CD14-positive monocyte (primary cell): ENCODE measurements at regions not wholly inside any gene's neighbourhood (a gene's known extent, or its start where the extent isn't known, plus 50 kb on each side); places are given as distances from the start of the nearest gene placed in this dataset.

ENCODE experiments used
- DNase-seq, 3 donors: peaks; one replicate each; pipeline ENCODE4 v3.0.0-alpha.2; 2011 to 2022
- H2AFZ ChIP-seq: 2 replicates; pipeline ENCODE4 v1.6.0; 2012; ENCODE audit warnings: mild to moderate bottlenecking, low read depth, low read length, inconsistent platforms; ENCODE audit not compliant: insufficient read depth, poor library complexity, severe bottlenecking
- H3K27ac ChIP-seq, 2 donors: 1 replicate in 1 of 2; 2 replicates in 1 of 2; pipeline ENCODE4 v1.5.1; 2012 to 2013; ENCODE audit warnings: low read length in 2 of 2, control low read depth in 1 of 2, inconsistent platforms in 1 of 2, low read depth in 1 of 2, mild to moderate bottlenecking in 1 of 2
- H3K27me3 ChIP-seq, 2 donors: one replicate each; pipeline versions ENCODE4 v1.6.0 to v1.6.1; 2011 to 2013; ENCODE audit warnings: low read length in 2 of 2; ENCODE audit not compliant: control insufficient read depth in 2 of 2, insufficient read depth in 2 of 2
- H3K36me3 ChIP-seq, 2 donors: replicated peaks in 1 of 2; 1 replicate in 1 of 2; 2 replicates in 1 of 2; pipeline versions ENCODE4 v1.5.1 to v1.6.1; 2012 to 2013; ENCODE audit warnings: low read length in 2 of 2, control low read depth in 1 of 2, inconsistent platforms in 1 of 2, mild to moderate bottlenecking in 1 of 2; ENCODE audit not compliant: insufficient read depth in 2 of 2, control insufficient read depth in 1 of 2
- H3K4me1 ChIP-seq, 2 donors: 1 replicate in 1 of 2; 2 replicates in 1 of 2; pipeline versions ENCODE4 v1.5.1 to v1.6.1; 2012 to 2013; ENCODE audit warnings: low read length in 2 of 2, control low read depth in 1 of 2, inconsistent platforms in 1 of 2, mild to moderate bottlenecking in 1 of 2, moderate library complexity in 1 of 2; ENCODE audit not compliant: insufficient read depth in 2 of 2, control insufficient read depth in 1 of 2
- H3K4me2 ChIP-seq: replicated peaks from 2 replicates; pipeline ENCODE3; 2012; ENCODE audit warnings: low read length, moderate library complexity, mild to moderate bottlenecking; ENCODE audit not compliant: poor library complexity, severe bottlenecking; ENCODE audit errors: extremely low read depth
- H3K4me3 ChIP-seq, 3 experiments: fragments of 200-600 bp in 1 of 3; sonication (generic) in 1 of 3; replicated peaks in 1 of 3; 1 replicate in 2 of 3; 2 replicates in 1 of 3; pipeline ENCODE4 v1.5.1; 2011 to 2013; ENCODE audit warnings: low read length in 3 of 3, mild to moderate bottlenecking in 3 of 3, control low read depth in 2 of 3, low read depth in 2 of 3, inconsistent platforms in 1 of 3, moderate library complexity in 1 of 3
- H3K79me2 ChIP-seq: 2 replicates; pipeline ENCODE4 v1.6.0; 2012; ENCODE audit warnings: mild to moderate bottlenecking, control low read depth, inconsistent platforms, low read length, moderate library complexity; ENCODE audit not compliant: insufficient read depth
- H3K9ac ChIP-seq: 2 replicates; pipeline ENCODE4 v1.6.0; 2017; ENCODE audit warnings: low read length, mild to moderate bottlenecking; ENCODE audit not compliant: insufficient read depth, poor library complexity, severe bottlenecking
- H3K9me3 ChIP-seq, 2 donors: replicated peaks in 1 of 2; 1 replicate in 1 of 2; 2 replicates in 1 of 2; pipeline versions ENCODE4 v1.5.1 to v1.6.1; 2012 to 2013; ENCODE audit warnings: low read length in 2 of 2, control low read depth in 1 of 2; ENCODE audit not compliant: control insufficient read depth in 1 of 2, insufficient read depth in 1 of 2
- H4K20me1 ChIP-seq: 2 replicates; pipeline ENCODE4 v1.6.0; 2012; ENCODE audit warnings: mild to moderate bottlenecking, low read length, control low read depth, moderate library complexity; ENCODE audit not compliant: insufficient read depth
- H3K27ac Mint-ChIP-seq, 7 donors: one replicate each; pipeline ENCODE4 v1.8.0; 2020; ENCODE audit warnings: mild to moderate bottlenecking in 7 of 7, mixed read lengths in 7 of 7, moderate library complexity in 6 of 7, inconsistent platforms in 2 of 7
- H3K27me3 Mint-ChIP-seq, 3 donors: one replicate each; pipeline ENCODE4 v1.8.0; 2021 to 2022; ENCODE audit warnings: low read depth in 3 of 3, mild to moderate bottlenecking in 3 of 3, mixed read lengths in 3 of 3, moderate library complexity in 3 of 3, inconsistent platforms in 1 of 3
- H3K36me3 Mint-ChIP-seq, 2 donors: one replicate each; pipeline ENCODE4 v1.8.0; 2020; ENCODE audit warnings: mixed read lengths in 2 of 2, inconsistent platforms in 1 of 2, mild to moderate bottlenecking in 1 of 2
- H3K4me1 Mint-ChIP-seq: one replicate; pipeline ENCODE4 v1.8.0; 2020; ENCODE audit warnings: mild to moderate bottlenecking, mixed read lengths
- H3K4me3 Mint-ChIP-seq, 2 donors: one replicate each; pipeline ENCODE4 v1.8.0; 2020; ENCODE audit warnings: mild to moderate bottlenecking in 2 of 2, mixed read lengths in 2 of 2, moderate library complexity in 1 of 2
- H3K9me3 Mint-ChIP-seq, 7 donors: one replicate each; pipeline ENCODE4 v1.8.0; 2020 to 2022; ENCODE audit warnings: mixed read lengths in 7 of 7, mild to moderate bottlenecking in 6 of 7, moderate library complexity in 6 of 7, inconsistent platforms in 2 of 7
- CTCF ChIP-seq: fragments of 200-600 bp; IDR thresholded peaks from one replicate; pipeline ENCODE4 v1.8.0; 2022; ENCODE audit warnings: antibody characterized with exemption, mild to moderate bottlenecking
- WGBS: methylation state at CpG from one replicate; pipeline ENCODE4 v1.1.5; 2013; ENCODE audit warnings: missing lambda C conversion rate; ENCODE audit not compliant: insufficient coverage; 5-methylcytosine and 5-hydroxymethylcytosine counted together
- intact Hi-C, 2 donors: fragments of 100-400 bp; cut with micrococcal nuclease; formaldehyde crosslinking; loops; one replicate each; pipeline versions ENCODE4 v1.15.0 to v1.15.1; 2023

- H3K9ac ChIP-seq: no peak overlapping the region
- no peak overlapping the region for H3K4me2 ChIP-seq
- no peak overlapping the region for H2AFZ ChIP-seq
- no peaks in the 10 kb centered on the region for H3K4me1 ChIP-seq
- no peak overlapping the region for H3K27ac ChIP-seq
- DNase-seq: no peak
- intact Hi-C loops: no loop called here
- H3K36me3 Mint-ChIP-seq: no peaks in the 10 kb centered on the region
- H3K27me3 Mint-ChIP-seq: no peaks in the 10 kb centered on the region
- no peak overlapping the region for H3K27ac Mint-ChIP-seq
- H4K20me1 ChIP-seq: no peaks in the 10 kb centered on the region
- H3K4me1 Mint-ChIP-seq: no peaks in the 10 kb centered on the region
- no peaks in the 10 kb centered on the region for H3K27me3 ChIP-seq
- H3K4me3 ChIP-seq: no peak overlapping the region
- no peak overlapping the region for H3K4me3 Mint-ChIP-seq
- TF ChIP-seq CTCF: no peak
- peaks cover 13 to 40% (median 25%) of the 10 kb centered on the region in 7 donors for H3K9me3 Mint-ChIP-seq
- peaks cover 28 to 31% of the 10 kb centered on the region in 2 donors for H3K9me3 ChIP-seq
- no peaks in the 10 kb centered on the region for H3K79me2 ChIP-seq
- H3K36me3 ChIP-seq: no peaks in the 10 kb centered on the region
Measured at GRCh38 chr5:58380655-58381054, 79.2 kb downstream of the PLK2 start.

GRCh38 chr5:58378613-58379390 is 81.1 kb downstream of the PLK2 start:
- Mint-ChIP-seq H3K36me3 (no peaks in the 10 kb centered on the region), H3K4me3 (no peak overlapping the region), H3K27ac (no peak overlapping the region), H3K4me1 (no peaks in the 10 kb centered on the region), H3K27me3 (peaks cover 0 to 4% (median 0%) of the 10 kb centered on the region in 3 donors), H3K9me3 (peaks cover 13 to 42% (median 25%) of the 10 kb centered on the region in 7 donors)
- H4K20me1 ChIP-seq: no peaks in the 10 kb centered on the region
- no peak for TF ChIP-seq CTCF
- H3K4me1 ChIP-seq: no peaks in the 10 kb centered on the region
- no peaks in the 10 kb centered on the region for H3K79me2 ChIP-seq
- H3K4me3 ChIP-seq: no peak overlapping the region
- no CpG with 5 or more reads among the region's 6 CpGs for WGBS
- H2AFZ ChIP-seq: no peak overlapping the region
- H3K4me2 ChIP-seq: no peak overlapping the region
- H3K9me3 ChIP-seq: peaks cover 28 to 31% of the 10 kb centered on the region in 2 donors
- H3K36me3 ChIP-seq: no peaks in the 10 kb centered on the region
- intact Hi-C loops: no loop called here
- no peak overlapping the region for H3K27ac ChIP-seq
- H3K27me3 ChIP-seq: no peaks in the 10 kb centered on the region
- DNase-seq: no peak
- H3K9ac ChIP-seq: no peak overlapping the region
